Epithelial cell of esophagus (primary cell): ENCODE measurements at regions not wholly inside any gene's neighbourhood (a gene's known extent, or its start where the extent isn't known, plus 50 kb on each side); places are given as distances from the start of the nearest gene placed in this dataset.

Source experiments
- DNase-seq: peaks from one replicate; pipeline ENCODE4 v3.0.0; 2010; ENCODE audit warnings: low read depth
- H3K4me3 ChIP-seq: 2 replicates; pipeline ENCODE4 v1.5.1; 2011; ENCODE audit warnings: mild to moderate bottlenecking, low read length, control low read depth
- CTCF ChIP-seq: IDR thresholded peaks from 2 replicates; pipeline ENCODE4 v1.5.1; 2011; ENCODE audit warnings: low read depth, mild to moderate bottlenecking, low read length, control low read depth, inconsistent platforms; ENCODE audit not compliant: insufficient read depth; ENCODE audit errors: missing control alignments

GRCh38 chr5:4661836-4662235 is 478.3 kb upstream of the ADAMTS16 start:
- DNase-seq: no peak
- no peak for TF ChIP-seq CTCF
- H3K4me3 ChIP-seq: no peak overlapping the region

GRCh38 chr5:4662756-4663155 is 477.4 kb upstream of the ADAMTS16 start:
- H3K4me3 ChIP-seq: no peak overlapping the region
- TF ChIP-seq CTCF: no peak
- no peak for DNase-seq

GRCh38 chr5:4665911-4666310 is 474.2 kb upstream of the ADAMTS16 start:
- H3K4me3 ChIP-seq: no peak overlapping the region
- TF ChIP-seq CTCF: no peak
- no peak for DNase-seq

DNA sequence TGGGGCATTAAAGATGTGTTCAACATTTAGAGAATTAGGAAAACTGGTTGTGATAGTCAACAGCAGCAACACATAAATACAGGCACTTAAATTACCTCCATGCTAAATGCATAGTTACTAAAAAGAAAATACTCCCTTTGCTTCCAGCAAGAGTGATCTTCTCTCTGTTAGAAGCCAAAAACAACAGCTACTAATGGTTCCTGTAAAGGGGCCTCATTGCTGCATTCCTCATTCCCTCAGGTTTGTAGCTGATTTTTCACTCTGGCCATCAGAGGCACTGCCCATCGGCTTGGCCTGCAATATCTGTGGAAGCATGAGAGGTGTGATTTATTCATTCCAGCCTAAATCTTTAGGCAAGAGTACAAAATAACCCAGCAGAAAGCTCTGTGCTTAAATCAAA is 466.0 kb upstream of the ADAMTS16 start:
- DNase-seq: no peak
- TF ChIP-seq CTCF: no peak
- no peak overlapping the region for H3K4me3 ChIP-seq

- no peak overlapping the region for H3K4me3 ChIP-seq
- no peak for DNase-seq
- no peak for TF ChIP-seq CTCF
Observed at GRCh38 chr5:4676934-4677333, 463.2 kb upstream of the ADAMTS16 start.

DNA sequence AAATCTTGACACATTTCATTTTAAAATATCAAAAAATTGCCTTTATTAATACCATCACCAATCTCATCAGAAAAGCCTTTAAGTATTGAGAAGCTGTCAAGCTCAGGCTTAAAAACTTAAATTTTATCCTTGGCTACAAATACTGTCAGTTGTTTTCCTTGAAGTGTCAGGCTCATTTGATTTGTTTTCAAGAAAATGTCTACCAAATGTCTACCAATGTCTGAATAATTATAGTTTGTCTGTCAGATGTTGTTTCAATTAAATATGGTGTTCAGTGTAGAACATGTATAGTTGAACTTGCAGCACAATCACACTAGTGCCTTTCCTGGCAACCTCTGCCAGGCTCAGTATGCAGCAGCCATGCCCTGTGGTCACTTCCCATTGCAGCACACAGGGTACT is 455.2 kb upstream of the ADAMTS16 start:
- no peak overlapping the region for H3K4me3 ChIP-seq
- DNase-seq: no peak
- TF ChIP-seq CTCF: no peak

DNA sequence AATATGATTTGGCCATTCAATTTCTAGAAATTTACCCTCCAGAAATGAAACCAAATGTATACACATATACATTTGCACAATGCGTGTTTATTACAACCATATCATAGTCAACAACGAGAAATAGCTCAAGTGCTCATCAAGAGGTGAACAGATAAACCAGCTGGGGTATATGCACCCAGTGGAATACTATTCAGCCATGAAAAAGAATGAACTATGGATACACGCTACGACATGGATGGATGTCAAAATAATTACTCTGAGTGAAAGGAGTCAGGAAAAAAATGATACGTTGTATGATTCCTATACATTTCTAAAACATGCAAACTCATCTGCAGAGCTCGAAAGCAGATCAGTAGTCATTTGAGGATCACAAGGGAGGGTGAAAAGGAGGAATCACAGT is 441.5 kb upstream of the ADAMTS16 start:
- H3K4me3 ChIP-seq: no peak overlapping the region
- no peak for TF ChIP-seq CTCF
- no peak for DNase-seq
